Stimulated activated CD4-positive, alpha-beta T cell treated with anti-CD3 and anti-CD28 coated beads, Interleukin-1b, Interleukin-23, amount 100 ng/mL, for 48 hours (primary cell): ENCODE measurements at regions not wholly inside any gene's neighbourhood (a gene's known extent, or its start where the extent isn't known, plus 50 kb on each side); places are given as distances from the start of the nearest gene placed in this dataset.

Source experiments
- DNase-seq: peaks from one replicate; pipeline ENCODE4 v3.0.0-alpha.2; 2020

GRCh38 chr16:47967374-47967773 lies 188.4 kb downstream of the ABCC12 start:
- DNase-seq = no peak

DNA sequence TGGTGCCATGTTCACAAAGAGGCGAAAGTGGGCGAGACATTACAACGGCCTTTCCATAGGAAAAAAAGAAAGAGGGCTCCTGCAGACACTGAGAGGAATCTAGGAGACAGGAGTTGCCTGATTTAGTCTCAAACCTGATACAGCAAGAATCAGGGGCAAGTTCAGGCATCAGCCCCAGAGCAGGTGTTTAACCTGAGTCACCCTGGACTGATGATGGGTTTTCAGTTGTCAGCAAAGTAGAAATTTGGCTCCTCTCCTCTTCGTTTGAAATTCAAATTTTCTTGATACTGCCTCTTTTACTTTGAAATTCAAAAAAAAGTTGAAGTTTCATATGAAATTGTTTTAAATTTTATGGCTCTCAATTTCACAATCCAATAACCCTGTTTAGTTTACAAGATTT lies 189.5 kb downstream of the ABCC12 start:
- no peak for DNase-seq

GRCh38 chr16:47965439-47965838 lies 190.4 kb downstream of the ABCC12 start:
- no peak for DNase-seq

- DNase-seq = no peak
Observed at GRCh38 chr16:47958726-47959125, 197.1 kb downstream of the ABCC12 start.

DNA sequence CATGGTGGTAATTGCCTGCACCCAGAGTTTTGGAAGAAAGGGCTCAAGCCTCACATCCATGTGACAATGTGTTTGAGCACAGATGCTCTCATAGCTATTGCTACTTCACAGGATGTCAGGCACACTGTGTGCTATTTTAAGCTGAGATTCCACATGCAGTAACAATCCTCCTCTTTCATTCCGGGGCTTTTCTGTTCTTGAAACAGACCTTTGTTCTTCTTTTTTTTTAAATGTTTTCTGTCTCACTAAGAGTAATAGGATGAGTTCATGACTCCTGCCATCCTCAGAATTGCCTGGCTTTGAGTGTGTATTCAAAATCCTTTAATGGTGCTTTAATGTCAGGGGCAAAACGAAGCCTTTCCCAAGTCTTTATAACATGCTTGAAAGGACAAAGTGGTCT lies 198.9 kb downstream of the ABCC12 start:
- no peak for DNase-seq

GRCh38 chr16:47949714-47950113 lies 206.1 kb downstream of the ABCC12 start:
- no peak for DNase-seq

GRCh38 chr16:47949276-47949675 lies 206.5 kb downstream of the ABCC12 start:
- DNase-seq = no peak

- no peak for DNase-seq
Observed at GRCh38 chr16:47947723-47948122, 208.1 kb downstream of the ABCC12 start.

DNA sequence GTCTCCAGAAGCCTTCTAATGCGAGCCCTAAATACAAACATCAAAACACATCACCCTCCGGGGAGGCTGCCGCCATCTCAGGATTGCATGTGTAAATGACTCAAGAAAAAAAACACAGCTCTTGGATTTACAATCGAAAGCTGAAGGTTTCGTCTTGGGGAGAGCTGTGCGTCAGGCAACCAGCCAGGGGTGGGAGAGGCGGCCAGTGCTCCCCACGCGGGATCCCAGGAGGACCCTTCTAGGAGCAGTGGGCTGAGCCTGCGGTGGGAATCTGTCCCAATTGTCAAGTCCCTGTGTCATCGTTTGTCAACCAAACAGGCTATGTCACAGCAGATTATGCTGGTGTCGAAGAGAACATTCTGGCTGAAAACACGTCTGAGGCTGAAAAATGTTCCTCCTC lies 209.7 kb downstream of the ABCC12 start:
- no peak for DNase-seq

- DNase-seq = no peak
Observed at GRCh38 chr16:47944589-47944988, 211.2 kb downstream of the ABCC12 start.

GRCh38 chr16:47943235-47943634 lies 212.6 kb downstream of the ABCC12 start:
- no peak for DNase-seq

GRCh38 chr16:47940466-47940865 lies 215.3 kb downstream of the ABCC12 start:
- DNase-seq = no peak

GRCh38 chr16:47939680-47940079 lies 216.1 kb downstream of the ABCC12 start:
- no peak for DNase-seq

DNA sequence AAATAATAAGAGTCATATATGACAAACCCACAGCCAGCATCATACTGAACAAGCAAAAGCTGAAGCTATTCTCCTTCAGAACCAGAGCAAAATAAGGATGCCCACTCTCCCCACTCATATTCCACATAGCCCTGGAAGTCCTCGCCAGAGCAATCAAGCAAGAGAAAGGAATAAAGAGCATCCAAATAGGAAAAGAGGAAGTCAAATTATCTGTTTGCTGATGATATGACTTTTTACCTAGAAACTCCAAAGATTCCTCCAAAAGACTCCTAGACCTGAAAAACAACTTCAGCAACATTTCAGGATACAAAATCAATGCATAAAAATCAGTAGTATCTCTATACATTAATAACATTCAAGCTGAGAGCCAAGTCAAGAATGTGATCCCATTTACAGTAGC lies 217.5 kb downstream of the ABCC12 start:
- no peak for DNase-seq

DNA sequence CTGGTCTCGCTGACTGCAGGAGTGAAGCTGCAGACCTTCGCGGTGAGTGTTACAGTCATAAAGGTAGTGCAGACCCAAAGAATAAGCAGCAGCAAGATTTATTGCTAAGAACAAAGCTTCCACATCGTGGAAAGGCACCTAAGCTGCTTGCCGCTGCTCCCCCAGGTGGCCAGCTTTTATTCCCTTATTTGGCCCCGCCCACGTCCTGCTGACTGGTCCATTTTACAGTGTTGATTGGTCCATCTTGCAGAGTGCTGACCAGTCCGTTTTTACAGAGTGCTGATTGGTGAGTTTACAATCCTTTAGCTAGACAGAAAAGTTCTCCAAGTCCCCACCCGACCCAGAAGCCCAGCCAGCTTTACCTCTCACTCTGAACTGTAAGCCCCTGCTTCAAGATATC lies 227.8 kb downstream of the ABCC12 start:
- no peak for DNase-seq

- DNase-seq = no peak
Observed at GRCh38 chr16:47927330-47927729, 228.5 kb downstream of the ABCC12 start.

GRCh38 chr16:47925811-47926460 lies 229.9 kb downstream of the ABCC12 start:
- DNase-seq = no peak

- no peak for DNase-seq
Observed at GRCh38 chr16:47924950-47925349, 230.8 kb downstream of the ABCC12 start.

DNA sequence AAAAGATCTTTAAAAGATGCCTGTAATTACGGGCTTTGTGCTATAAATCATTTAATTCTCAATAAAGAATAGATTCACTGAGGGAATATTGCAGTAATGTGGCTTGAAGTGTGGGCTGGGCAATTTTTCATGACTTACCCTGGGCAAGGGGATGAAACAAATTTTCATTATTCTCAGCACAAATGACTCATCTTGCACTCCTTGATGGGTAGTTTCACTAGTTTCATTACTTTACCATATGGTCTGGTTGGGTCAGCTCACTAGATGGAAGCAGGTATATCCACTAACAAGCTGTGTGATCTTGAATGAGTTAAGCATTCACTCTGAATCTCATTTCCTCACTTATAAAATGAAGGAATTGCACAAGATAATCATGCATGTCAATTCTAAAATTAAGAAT lies 234.3 kb downstream of the ABCC12 start:
- no peak for DNase-seq

GRCh38 chr16:47920709-47921108 lies 235.1 kb downstream of the ABCC12 start:
- DNase-seq = no peak

GRCh38 chr16:47917118-47917517 lies 238.7 kb downstream of the ABCC12 start:
- DNase-seq = no peak

GRCh38 chr16:47916266-47916665 lies 239.5 kb downstream of the ABCC12 start:
- no peak for DNase-seq

DNA sequence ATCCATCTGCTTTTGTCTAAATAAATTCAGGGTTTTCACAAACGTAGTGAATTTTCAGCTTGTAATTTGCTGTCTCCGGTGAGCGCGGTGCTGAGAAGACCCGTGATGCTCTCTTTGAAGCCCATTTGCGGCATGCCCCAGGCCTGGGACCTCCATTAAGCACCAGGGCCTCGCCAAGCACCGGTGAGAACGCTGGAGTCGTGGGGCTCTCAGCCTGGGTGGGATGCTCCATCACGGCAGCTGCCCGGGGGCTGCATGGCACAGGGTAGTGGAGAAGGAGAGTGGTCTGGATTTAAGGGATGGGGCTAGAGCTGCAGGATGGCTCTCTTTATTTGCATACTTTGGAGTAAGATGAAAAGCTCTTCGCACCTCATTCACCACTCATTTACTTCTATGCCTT lies 248.7 kb downstream of the ABCC12 start:
- DNase-seq = no peak

DNA sequence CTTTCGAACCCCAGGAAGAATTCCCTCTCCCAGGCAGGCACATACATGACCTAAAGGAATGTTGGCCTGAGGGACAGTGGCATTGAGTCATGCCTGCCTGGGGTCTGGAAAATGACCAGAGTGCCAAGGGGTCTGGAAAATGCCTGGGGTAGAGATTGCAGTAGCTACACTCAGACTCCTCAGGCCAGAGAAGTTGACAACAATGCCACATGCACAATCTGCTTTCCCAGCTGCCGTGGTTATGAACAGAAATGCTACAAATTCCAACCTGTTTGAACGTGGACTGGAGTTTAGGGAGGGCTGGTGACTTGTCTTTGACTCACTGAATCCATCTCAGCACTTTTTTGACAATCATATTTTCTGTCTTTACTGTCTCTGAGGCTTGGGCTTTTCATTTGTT lies 250.0 kb downstream of the ABCC12 start:
- DNase-seq = no peak

- no peak for DNase-seq
Observed at GRCh38 chr16:47904691-47905090, 251.1 kb downstream of the ABCC12 start.

- DNase-seq = no peak
Observed at GRCh38 chr16:47903470-47903869, 252.3 kb downstream of the ABCC12 start.
